NCI-H2081 treated with DMSO at 0.1 percent for 48 hours (cell line): ENCODE measurements at regions not wholly inside any gene's neighbourhood (a gene's known extent, or its start where the extent isn't known, plus 50 kb on each side); places are given as distances from the start of the nearest gene placed in this dataset.

ENCODE experiments used
- DNase-seq: peaks from one replicate; lab custom pipeline; 2025; lab: John Stamatoyannopoulos, UW

DNA sequence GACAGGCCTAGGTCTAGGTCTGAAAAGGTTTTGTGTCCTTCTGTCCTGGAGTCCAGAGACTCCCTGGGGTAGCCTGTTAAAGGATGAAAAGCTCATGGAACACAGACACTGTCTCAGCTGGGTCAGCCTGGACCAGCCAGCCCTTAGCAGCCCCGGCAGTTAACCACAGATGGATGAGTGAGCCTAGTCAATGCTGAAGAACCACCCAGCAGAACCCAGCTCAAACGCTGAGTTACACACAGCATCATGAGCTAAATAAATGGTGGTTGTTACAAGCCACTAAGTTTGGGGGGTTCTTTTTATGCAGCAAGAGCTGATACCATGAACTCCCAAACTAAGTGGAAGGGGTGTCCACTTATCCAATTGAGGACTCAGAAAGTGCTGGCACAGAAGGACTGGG is 472.8 kb upstream of the PROK2 start:
- DNase-seq, result no peak

DNA sequence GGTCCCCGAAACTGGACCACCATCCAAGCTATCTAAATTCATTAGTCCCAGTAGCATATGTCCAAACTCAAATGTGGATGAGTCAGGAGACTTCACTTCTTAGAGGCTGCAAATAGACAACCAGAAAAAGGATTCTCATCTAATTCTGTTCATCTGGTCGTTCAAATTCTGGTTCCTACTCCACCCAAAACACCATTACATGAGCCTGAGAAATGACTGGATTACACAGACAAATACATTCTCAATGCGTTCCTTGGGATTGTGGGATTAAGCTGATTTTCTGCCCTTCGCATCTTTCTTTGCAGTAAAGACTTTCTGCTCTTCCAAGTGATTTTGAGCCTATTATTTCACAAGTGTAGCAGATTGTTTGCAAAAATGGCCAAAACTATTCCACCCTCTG is 472.3 kb upstream of the PROK2 start:
- DNase-seq, result no peak

GRCh38 chr3:72256716-72257115 is 471.8 kb upstream of the PROK2 start:
- DNase-seq, result no peak

DNA sequence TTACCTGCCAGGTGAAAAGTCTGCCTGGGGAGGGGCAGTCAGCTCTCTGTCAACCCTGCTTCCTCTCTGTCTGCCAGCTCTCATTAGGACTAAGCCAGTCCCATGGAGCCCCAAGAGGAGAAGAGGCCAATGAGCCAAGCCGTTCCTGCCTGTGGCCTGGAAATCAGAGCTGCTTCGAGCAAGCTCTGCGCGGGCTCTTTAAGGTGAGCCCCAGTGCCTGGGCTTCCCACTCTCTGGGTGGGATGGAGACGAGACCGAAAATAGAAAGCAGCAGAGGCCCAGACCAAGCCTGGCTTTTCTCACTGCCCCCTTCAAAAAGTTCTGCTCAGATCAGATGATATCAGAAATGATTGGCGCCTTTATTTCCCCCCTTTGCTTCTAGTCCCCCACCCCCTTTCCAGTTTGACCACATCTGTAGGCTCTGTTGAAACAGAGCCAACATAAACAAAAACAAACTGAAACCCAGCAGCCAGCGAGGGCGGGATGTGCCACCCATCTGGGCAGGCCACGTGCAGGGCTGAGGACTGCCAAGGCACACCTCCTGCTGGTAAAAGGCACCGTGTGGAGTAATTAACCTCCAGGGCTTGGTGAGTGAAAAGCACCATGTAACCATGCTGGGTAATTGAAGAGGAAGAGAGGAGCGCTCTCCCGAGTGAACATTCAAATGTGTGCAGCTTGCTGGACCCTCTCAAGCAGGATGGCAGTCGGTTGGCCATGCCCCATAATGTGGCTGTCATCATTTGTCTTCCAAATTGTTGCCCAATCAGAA is 471.0 kb upstream of the PROK2 start:
- DNase-seq, result peak; percentile 66

- no peak for DNase-seq
These were observed 470.2 kb upstream of the PROK2 start for GRCh38 chr3:72255191-72255590.

DNA sequence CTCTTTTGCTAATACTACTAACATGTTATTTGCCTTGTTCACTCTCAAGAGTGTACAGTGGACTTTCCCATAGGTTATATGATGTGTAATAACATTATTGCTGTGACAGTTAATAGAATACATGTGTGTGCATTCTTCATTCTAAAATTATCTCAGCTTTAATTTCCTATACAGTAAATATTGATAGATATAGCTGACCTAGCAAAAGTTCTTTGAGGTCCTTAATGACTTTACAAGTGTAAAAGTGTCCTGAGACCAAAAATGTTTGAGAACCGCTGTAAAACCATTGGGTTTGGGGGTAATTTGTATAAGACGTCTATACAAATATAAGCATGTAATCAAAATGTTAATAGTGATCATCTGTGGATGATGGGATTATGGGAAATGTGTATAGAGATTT is 469.5 kb upstream of the PROK2 start:
- DNase-seq, result no peak

- no peak for DNase-seq
These were observed 465.8 kb upstream of the PROK2 start for GRCh38 chr3:72250725-72251124.

- DNase-seq, result no peak
These were observed 463.9 kb upstream of the PROK2 start for GRCh38 chr3:72248869-72249268.

DNA sequence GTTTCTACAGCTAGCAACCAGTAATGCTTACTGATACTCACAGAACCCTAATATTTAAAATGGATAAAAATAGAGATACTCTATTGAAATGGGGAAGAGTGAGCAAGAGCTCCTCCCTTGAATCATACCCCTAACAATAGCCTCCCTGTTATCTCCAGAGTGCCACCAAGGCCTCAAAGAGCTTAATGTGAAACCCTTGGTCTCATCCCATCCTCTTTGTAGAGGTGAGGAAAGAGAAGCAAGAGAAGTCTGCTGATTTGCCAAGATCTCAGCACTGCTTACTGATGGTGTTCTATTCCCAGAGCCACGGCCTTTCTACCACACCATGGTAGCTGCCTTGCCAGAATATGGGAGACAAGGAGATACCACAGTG is 463.4 kb upstream of the PROK2 start:
- no peak for DNase-seq

DNA sequence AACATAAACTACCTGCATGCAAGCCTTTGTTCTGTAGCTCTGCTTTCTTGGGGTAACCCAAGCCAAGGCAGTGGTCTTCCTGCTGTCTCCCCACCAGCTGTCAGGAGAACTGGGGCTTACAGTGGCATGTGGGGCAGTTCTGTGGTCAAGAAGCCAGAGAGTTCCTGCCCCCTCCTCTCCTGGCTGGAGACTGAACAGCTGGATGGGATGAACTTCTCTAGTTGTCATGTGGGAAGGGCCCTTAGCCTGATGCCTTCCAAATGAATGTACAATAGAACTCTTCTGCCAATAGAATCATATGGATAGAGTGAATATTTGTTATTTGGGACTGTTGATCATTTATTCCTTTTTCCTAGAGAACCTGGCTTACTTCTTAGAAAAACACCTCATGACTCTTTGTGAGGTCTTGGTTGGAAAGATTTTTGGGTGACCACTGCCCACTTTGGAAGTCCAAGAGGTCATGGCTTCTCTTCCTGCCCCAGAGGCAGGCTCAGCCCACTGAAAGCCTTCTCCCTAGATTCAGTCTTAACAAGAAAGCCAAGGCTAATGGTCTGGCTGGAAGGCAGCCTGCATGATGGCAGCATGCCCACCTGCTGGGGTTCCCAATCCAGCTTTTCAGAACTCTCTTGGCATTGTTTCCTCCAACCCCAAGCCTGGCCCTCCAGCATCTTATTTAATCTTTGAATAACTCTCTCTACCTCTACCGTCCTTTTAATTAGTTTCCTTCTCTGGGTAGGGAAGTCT is 462.9 kb upstream of the PROK2 start:
- no peak for DNase-seq

DNA sequence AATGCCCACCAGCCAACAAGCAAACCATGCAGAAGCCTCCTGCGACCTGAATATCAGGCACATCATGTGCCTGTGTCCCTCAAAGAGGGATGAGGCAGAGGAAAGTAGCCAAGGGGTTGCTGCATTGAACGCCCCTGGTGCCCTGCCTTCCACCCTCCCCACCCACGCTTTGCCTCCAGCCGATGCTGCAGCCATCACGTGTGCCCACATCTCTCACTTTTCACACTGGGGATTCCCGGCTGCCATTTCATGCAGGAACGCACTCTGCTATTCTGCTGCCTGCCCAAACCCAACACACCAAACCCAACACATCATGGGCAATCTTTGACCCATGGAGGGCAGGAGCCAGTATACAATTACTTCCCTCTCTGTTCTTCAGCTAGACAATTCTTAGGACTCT is 462.2 kb upstream of the PROK2 start:
- DNase-seq, result no peak

- DNase-seq, result no peak
These were observed 461.7 kb upstream of the PROK2 start for GRCh38 chr3:72246685-72247084.

GRCh38 chr3:72245183-72245811 is 460.3 kb upstream of the PROK2 start:
- DNase-seq, result no peak

DNA sequence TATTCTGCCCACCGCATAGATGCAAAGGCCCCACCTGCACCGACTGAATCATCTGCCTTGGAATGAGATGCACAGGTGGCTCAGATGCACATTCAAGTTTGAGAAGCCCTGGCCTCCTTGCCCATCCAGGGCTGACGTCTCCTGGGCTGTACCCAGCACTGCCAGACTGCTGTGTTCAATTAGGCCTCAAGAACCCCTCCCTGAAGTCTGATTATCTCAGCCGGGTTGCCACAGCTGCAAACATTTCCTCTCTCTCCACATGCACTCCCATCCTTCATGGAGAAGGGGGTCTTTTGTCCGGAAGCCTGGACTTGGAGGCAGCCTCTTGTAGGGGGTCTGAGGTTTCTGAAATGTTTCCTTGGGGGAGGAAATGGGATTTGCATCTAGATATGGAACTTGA is 459.4 kb upstream of the PROK2 start:
- DNase-seq, result no peak

DNA sequence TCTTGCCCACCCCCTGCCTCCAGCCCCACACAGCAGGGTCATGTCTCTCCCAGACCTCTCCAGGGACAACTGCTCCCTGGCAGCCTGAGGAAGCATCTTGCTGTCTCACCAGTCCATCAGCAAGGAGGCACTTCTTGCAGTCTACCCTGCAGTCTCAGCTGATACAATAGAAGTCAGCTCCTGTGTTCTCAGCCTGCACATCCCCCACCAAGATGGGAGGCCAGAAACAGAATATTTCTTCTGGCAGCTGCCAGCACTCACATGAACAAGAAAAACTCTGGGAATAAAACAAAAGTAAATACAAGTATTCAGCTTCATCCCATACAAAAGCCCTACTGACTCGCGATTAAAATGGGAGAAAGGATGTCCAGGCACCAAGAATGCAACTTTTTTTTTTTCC is 457.4 kb upstream of the PROK2 start:
- no peak for DNase-seq

GRCh38 chr3:72241525-72241924 is 456.6 kb upstream of the PROK2 start:
- no peak for DNase-seq

DNA sequence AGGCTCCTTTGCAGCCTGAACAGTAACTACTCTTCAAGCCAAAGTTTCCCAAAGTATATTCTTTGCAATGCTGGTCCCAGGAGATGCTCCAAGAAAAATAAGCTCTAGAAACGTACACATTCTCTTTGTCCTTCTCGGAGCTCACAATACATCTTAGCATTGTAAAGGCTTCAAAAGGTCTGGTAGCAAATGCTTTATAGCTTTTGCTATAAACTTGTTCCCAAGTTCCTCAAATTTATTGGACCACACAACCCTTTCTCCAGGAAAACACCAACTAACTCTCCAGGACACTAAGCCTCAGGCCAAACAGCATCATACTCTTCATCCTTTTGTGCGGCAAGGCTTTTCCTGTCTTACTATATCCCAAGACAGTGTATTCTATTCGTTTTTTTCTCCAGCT is 455.6 kb upstream of the PROK2 start:
- no peak for DNase-seq

DNA sequence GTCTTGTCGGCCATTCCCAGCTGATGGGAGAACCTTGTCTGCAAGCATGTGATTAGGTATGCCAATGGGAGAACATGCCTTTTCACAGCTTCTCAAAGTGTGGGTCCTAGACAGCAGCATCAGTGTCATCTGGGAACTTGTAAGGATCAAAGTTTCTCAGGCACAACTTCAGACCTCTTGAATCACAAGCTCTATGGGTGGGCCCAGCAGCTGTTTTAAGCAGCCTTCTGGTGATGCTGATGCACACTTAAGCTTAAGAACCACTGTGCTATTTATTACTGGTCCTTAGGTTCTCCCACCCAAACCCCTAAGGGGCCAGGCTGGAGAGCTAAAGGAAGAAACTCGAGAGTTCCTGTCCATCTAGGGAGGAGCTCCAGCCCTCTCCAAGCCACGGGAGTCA is 453.9 kb upstream of the PROK2 start:
- no peak for DNase-seq

GRCh38 chr3:72238010-72238691 is 453.2 kb upstream of the PROK2 start:
- no peak for DNase-seq

DNA sequence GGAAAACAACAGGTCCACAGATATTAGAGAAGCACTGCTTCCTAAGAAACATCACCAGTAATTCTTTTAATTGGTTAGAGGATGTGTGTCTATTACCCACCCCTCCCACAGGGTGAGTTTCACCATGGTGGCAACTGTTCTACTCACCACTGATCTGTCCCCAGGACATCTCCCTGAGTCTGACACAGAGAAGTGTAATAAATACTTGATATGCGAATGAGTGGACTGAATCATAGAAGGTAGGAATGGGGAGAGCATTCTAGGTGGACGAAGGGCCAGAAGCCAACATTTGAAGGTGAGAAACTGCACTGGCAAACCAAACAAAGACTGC is 452.7 kb upstream of the PROK2 start:
- no peak for DNase-seq

DNA sequence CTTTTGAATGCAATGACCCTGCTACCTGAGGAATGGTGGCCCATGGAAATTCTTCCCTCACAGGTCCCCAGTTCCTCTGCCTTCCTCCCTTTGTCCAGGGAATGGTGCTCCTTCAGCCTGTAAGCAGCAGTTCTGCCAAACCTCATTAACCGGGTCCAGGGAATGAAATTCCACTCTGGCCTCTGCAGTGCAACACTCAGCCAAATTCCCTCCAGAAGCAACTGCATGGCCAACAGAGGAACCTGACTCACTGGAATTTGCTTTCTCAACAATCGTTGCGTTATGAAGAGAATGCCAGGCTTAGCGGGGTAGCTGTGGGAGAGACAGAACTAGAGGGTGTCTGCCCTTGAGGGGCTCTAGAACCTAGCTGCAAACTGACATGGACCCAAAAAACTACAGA is 449.4 kb upstream of the PROK2 start:
- no peak for DNase-seq

GRCh38 chr3:72233571-72233970 is 448.6 kb upstream of the PROK2 start:
- no peak for DNase-seq

DNA sequence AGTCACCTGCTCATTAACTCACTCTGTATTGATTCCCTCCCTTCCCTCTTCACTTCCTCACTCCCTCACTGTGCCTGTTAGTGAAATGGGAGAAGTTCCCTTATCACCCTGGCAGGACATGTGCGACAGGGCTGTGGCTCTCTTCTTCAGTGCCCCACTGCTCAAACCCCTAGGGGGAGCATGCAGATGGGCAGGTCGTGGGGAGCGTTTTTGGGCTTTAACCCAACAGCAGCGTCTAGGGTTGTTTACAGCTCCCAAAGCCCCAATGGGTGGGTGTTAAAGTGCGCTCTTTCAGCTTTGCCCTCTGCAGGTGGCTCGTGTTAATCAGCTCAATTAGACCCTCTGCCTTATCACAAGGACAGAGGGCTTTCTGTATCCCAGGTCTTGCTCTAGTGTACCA is 447.8 kb upstream of the PROK2 start:
- DNase-seq, result no peak
